ENCODE measurements at regions not wholly inside any gene's neighbourhood (a gene's known extent, or its start where the extent isn't known, plus 50 kb on each side); places are given as distances from the start of the nearest gene placed in this dataset.

- Histone ChIP-seq H3K27me3 (ENCODE audit: control insufficient read depth, insufficient read depth, low read length) (no peaks in the 10 kb centered on the region), H3K4me3 (ENCODE audit: low read length) (no peak overlapping the region), H3K4me1 (ENCODE audit: control insufficient read depth, insufficient read depth, low read length) (peaks cover 11% of the 10 kb centered on the region), H3K4me2 (ENCODE audit: low read length) (no peak overlapping the region), H3K9me3 (replicated peaks; ENCODE audit: low read length) (no peaks in the 10 kb centered on the region), H3K36me3 (ENCODE audit: insufficient read depth, low read length) (no peaks in the 10 kb centered on the region), H3K9ac (ENCODE audit: low read depth, low read length) (no peak overlapping the region)
Observed at GRCh38 chr13:73675821-73676220, 458.4 kb downstream of the KLF12 start.

- Histone ChIP-seq H3K9ac (ENCODE audit: low read depth, low read length) (no peak overlapping the region), H3K36me3 (ENCODE audit: insufficient read depth, low read length) (no peaks in the 10 kb centered on the region), H3K4me1 (ENCODE audit: control insufficient read depth, insufficient read depth, low read length) (peaks cover 11% of the 10 kb centered on the region), H3K4me2 (ENCODE audit: low read length) (no peak overlapping the region), H3K4me3 (ENCODE audit: low read length) (no peak overlapping the region), H3K9me3 (replicated peaks; ENCODE audit: low read length) (no peaks in the 10 kb centered on the region), H3K27me3 (ENCODE audit: control insufficient read depth, insufficient read depth, low read length) (no peaks in the 10 kb centered on the region)
Observed at GRCh38 chr13:73674570-73674969, 459.6 kb downstream of the KLF12 start.

- Histone ChIP-seq H3K4me2 (ENCODE audit: low read length) (no peak overlapping the region), H3K9ac (ENCODE audit: low read depth, low read length) (no peak overlapping the region), H3K36me3 (ENCODE audit: insufficient read depth, low read length) (no peaks in the 10 kb centered on the region), H3K4me1 (ENCODE audit: control insufficient read depth, insufficient read depth, low read length) (peaks cover 11% of the 10 kb centered on the region), H3K27me3 (ENCODE audit: control insufficient read depth, insufficient read depth, low read length) (no peaks in the 10 kb centered on the region), H3K4me3 (ENCODE audit: low read length) (no peak overlapping the region), H3K9me3 (replicated peaks; ENCODE audit: low read length) (no peaks in the 10 kb centered on the region)
Observed at GRCh38 chr13:73673931-73674330, 460.3 kb downstream of the KLF12 start.

GRCh38 chr13:73672492-73672891, 461.7 kb downstream of the KLF12 start:
- Histone ChIP-seq H3K4me3 (ENCODE audit: low read length) (no peak overlapping the region), H3K36me3 (ENCODE audit: insufficient read depth, low read length) (no peaks in the 10 kb centered on the region), H3K9ac (ENCODE audit: low read depth, low read length) (no peak overlapping the region)

GRCh38 chr13:73671732-73672131, 462.5 kb downstream of the KLF12 start:
- Histone ChIP-seq H3K9ac (ENCODE audit: low read depth, low read length) (no peak overlapping the region), H3K4me3 (ENCODE audit: low read length) (no peak overlapping the region), H3K9me3 (replicated peaks; ENCODE audit: low read length) (no peaks in the 10 kb centered on the region), H3K27me3 (ENCODE audit: control insufficient read depth, insufficient read depth, low read length) (no peaks in the 10 kb centered on the region), H3K4me1 (ENCODE audit: control insufficient read depth, insufficient read depth, low read length) (peaks cover 1% of the 10 kb centered on the region), H3K4me2 (ENCODE audit: low read length) (no peak overlapping the region), H3K36me3 (ENCODE audit: insufficient read depth, low read length) (no peaks in the 10 kb centered on the region)

More at GRCh38 chr13:73672492-73672891, 461.7 kb downstream of the KLF12 start:
- H3K27me3 ChIP-seq (ENCODE audit: control insufficient read depth, insufficient read depth, low read length): no peaks in the 10 kb centered on the region
- peaks cover 9% of the 10 kb centered on the region for H3K4me1 ChIP-seq (ENCODE audit: control insufficient read depth, insufficient read depth, low read length)
- no peaks in the 10 kb centered on the region for H3K9me3 ChIP-seq (replicated peaks; ENCODE audit: low read length)
- H3K4me2 ChIP-seq (ENCODE audit: low read length): no peak overlapping the region

- H3K36me3 ChIP-seq (ENCODE audit: insufficient read depth, low read length): no peaks in the 10 kb centered on the region
- no peak overlapping the region for H3K9ac ChIP-seq (ENCODE audit: low read depth, low read length)
- H3K27me3 ChIP-seq (ENCODE audit: control insufficient read depth, insufficient read depth, low read length): no peaks in the 10 kb centered on the region
- H3K4me2 ChIP-seq (ENCODE audit: low read length): no peak overlapping the region
- H3K4me3 ChIP-seq (ENCODE audit: low read length): no peak overlapping the region
- H3K9me3 ChIP-seq (replicated peaks; ENCODE audit: low read length): no peaks in the 10 kb centered on the region
- no peaks in the 10 kb centered on the region for H3K4me1 ChIP-seq (ENCODE audit: control insufficient read depth, insufficient read depth, low read length)
Observed at GRCh38 chr13:73671011-73671410, 463.2 kb downstream of the KLF12 start.

GRCh38 chr13:73667756-73668155, 466.4 kb downstream of the KLF12 start:
- Histone ChIP-seq H3K9ac (ENCODE audit: low read depth, low read length) (no peak overlapping the region), H3K4me3 (ENCODE audit: low read length) (no peak overlapping the region), H3K27me3 (ENCODE audit: control insufficient read depth, insufficient read depth, low read length) (no peaks in the 10 kb centered on the region), H3K9me3 (replicated peaks; ENCODE audit: low read length) (no peaks in the 10 kb centered on the region), H3K4me1 (ENCODE audit: control insufficient read depth, insufficient read depth, low read length) (no peaks in the 10 kb centered on the region), H3K36me3 (ENCODE audit: insufficient read depth, low read length) (no peaks in the 10 kb centered on the region), H3K4me2 (ENCODE audit: low read length) (no peak overlapping the region)

- no peak overlapping the region for H3K4me3 ChIP-seq (ENCODE audit: low read length)
- H3K4me1 ChIP-seq (ENCODE audit: control insufficient read depth, insufficient read depth, low read length): no peaks in the 10 kb centered on the region
- no peak overlapping the region for H3K4me2 ChIP-seq (ENCODE audit: low read length)
- H3K9ac ChIP-seq (ENCODE audit: low read depth, low read length): no peak overlapping the region
- no peaks in the 10 kb centered on the region for H3K27me3 ChIP-seq (ENCODE audit: control insufficient read depth, insufficient read depth, low read length)
- no peaks in the 10 kb centered on the region for H3K9me3 ChIP-seq (replicated peaks; ENCODE audit: low read length)
- H3K36me3 ChIP-seq (ENCODE audit: insufficient read depth, low read length): no peaks in the 10 kb centered on the region
Observed at GRCh38 chr13:73665261-73665660, 468.9 kb downstream of the KLF12 start.

GRCh38 chr13:73664851-73665250, 469.4 kb downstream of the KLF12 start:
- Histone ChIP-seq H3K27me3 (ENCODE audit: control insufficient read depth, insufficient read depth, low read length) (no peaks in the 10 kb centered on the region), H3K4me3 (ENCODE audit: low read length) (no peak overlapping the region), H3K9me3 (replicated peaks; ENCODE audit: low read length) (no peaks in the 10 kb centered on the region), H3K9ac (ENCODE audit: low read depth, low read length) (no peak overlapping the region), H3K4me1 (ENCODE audit: control insufficient read depth, insufficient read depth, low read length) (no peaks in the 10 kb centered on the region), H3K36me3 (ENCODE audit: insufficient read depth, low read length) (no peaks in the 10 kb centered on the region), H3K4me2 (ENCODE audit: low read length) (no peak overlapping the region)

- no peak overlapping the region for H3K4me3 ChIP-seq (ENCODE audit: low read length)
- no peak overlapping the region for H3K4me2 ChIP-seq (ENCODE audit: low read length)
- no peaks in the 10 kb centered on the region for H3K9me3 ChIP-seq (replicated peaks; ENCODE audit: low read length)
- no peaks in the 10 kb centered on the region for H3K4me1 ChIP-seq (ENCODE audit: control insufficient read depth, insufficient read depth, low read length)
- H3K27me3 ChIP-seq (ENCODE audit: control insufficient read depth, insufficient read depth, low read length): no peaks in the 10 kb centered on the region
- H3K9ac ChIP-seq (ENCODE audit: low read depth, low read length): no peak overlapping the region
- no peaks in the 10 kb centered on the region for H3K36me3 ChIP-seq (ENCODE audit: insufficient read depth, low read length)
Observed at GRCh38 chr13:73662833-73663232, 471.4 kb downstream of the KLF12 start.

- H3K9me3 ChIP-seq (replicated peaks; ENCODE audit: low read length): peaks cover 3% of the 10 kb centered on the region
- H3K4me2 ChIP-seq (ENCODE audit: low read length): no peak overlapping the region
- H3K4me3 ChIP-seq (ENCODE audit: low read length): no peak overlapping the region
- H3K27me3 ChIP-seq (ENCODE audit: control insufficient read depth, insufficient read depth, low read length): no peaks in the 10 kb centered on the region
- no peaks in the 10 kb centered on the region for H3K36me3 ChIP-seq (ENCODE audit: insufficient read depth, low read length)
- no peaks in the 10 kb centered on the region for H3K4me1 ChIP-seq (ENCODE audit: control insufficient read depth, insufficient read depth, low read length)
- H3K9ac ChIP-seq (ENCODE audit: low read depth, low read length): no peak overlapping the region
Observed at GRCh38 chr13:73661687-73662425, 472.3 kb downstream of the KLF12 start.

GRCh38 chr13:73661066-73661465, 473.1 kb downstream of the KLF12 start:
- Histone ChIP-seq H3K36me3 (ENCODE audit: insufficient read depth, low read length) (no peaks in the 10 kb centered on the region), H3K4me2 (ENCODE audit: low read length) (no peak overlapping the region), H3K9me3 (replicated peaks; ENCODE audit: low read length) (peaks cover 3% of the 10 kb centered on the region), H3K9ac (ENCODE audit: low read depth, low read length) (no peak overlapping the region), H3K4me1 (ENCODE audit: control insufficient read depth, insufficient read depth, low read length) (no peaks in the 10 kb centered on the region), H3K27me3 (ENCODE audit: control insufficient read depth, insufficient read depth, low read length) (no peaks in the 10 kb centered on the region), H3K4me3 (ENCODE audit: low read length) (no peak overlapping the region)

All from skeletal muscle satellite cell (primary cell).